HG03060 (cell line): ENCODE measurements at regions not wholly inside any gene's neighbourhood (a gene's known extent, or its start where the extent isn't known, plus 50 kb on each side); places are given as distances from the start of the nearest gene placed in this dataset.

Experiments used
- ATAC-seq: cut with Tn5 transposase; IDR thresholded peaks from one replicate; pipeline ENCODE4 v1.9.1; 2021; ENCODE audit warnings: low read depth, moderate number of reproducible peaks; ENCODE audit not compliant: unreplicated experiment

DNA sequence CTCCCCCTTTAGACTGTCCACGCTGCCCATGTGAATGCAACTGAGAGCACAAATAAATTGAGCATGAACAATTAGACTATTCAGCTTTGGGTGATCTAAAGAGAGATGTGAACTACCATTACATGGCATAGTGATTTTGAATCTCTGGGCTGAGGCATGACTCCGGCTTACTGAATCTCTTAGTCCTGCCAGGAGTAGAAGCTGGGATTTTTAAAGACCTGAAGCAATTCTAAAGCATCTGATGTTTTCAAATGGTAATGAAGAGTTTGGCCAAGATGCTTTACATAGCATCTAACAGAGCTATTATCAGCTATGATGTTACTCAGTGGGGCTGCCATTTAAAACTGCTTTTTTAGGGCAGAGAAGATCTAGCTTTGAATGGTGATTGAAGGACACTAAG lies 1059.1 kb downstream of the SORCS3 start:
- no peak for ATAC-seq

DNA sequence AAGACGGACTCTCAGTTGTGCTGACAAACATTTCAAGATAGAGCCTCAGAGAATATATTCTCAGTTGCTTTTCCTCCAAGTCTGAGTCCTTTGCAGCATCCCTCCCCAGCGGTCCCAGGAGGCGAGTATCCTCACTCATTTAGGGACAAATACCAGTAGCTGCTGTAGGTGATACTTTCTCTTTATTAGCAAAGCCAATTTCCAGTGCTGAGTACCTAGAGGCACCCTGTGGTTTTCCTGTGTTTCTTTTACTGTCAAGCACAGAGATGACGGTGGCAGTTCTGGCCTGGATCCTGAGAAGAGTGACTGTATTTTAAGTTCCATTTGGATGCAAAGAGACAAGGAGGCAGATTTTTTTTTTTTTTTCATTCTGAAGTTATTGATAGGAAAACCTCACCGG lies 1058.4 kb downstream of the SORCS3 start:
- ATAC-seq: no peak

DNA sequence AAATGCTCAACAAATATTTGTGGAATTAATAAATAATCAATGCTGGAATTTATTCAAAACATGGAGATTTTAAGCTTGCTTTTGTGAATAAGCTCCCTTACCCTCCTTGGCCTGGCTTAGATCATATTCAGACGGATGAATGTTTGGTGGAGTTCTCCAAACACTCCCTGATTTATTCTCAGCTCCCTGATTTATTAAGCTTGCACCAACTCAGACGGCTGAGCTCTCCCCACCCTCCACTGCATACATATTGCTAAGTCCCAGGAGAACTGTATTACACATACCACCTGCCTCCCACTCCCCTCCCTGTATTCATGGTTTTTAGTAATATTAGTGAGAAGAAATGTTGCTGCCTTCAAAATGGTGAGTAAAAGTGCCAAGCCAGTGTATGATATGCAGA lies 1057.5 kb downstream of the SORCS3 start:
- no peak for ATAC-seq

DNA sequence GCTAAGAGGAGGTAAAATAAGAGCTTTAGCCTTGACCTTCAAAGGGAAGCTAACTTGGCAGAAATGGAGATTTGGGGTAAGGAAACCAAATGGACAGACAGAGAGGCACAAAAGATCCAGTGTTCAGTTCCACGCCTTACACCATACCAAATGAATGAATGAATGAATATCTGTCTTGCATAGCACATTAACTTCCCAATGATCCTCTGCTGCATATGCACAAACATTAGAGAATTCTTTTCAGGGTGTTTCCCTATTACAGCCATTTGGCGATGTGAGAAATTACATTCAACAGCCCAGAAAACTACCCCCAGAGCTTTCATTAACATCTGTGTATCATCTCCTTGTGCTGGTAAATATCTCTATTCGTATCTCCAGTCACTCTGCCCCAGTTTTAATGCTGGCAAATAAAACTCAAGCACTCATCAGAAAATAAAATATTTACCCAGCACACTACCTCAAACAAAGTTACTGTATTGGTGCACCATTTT lies 1056.2 kb downstream of the SORCS3 start:
- no peak for ATAC-seq

DNA sequence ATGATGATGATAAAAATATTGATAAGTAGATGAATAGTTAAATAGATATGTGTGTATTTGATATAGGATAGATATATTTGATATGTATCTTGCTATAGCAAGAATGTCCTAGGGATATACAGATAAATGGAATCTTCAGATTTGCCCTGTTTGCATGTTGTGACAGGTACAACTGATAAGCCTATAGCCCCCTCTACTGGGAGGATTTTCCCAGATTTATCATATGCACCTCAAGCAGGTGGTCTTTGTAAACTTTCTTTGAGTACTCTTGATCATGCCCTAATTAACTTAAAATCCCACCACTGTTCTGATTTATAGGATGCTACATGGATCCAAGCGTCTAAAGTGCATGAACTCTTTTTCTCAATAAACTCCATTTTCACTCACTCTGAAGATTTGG lies 1050.7 kb downstream of the SORCS3 start:
- ATAC-seq: no peak

DNA sequence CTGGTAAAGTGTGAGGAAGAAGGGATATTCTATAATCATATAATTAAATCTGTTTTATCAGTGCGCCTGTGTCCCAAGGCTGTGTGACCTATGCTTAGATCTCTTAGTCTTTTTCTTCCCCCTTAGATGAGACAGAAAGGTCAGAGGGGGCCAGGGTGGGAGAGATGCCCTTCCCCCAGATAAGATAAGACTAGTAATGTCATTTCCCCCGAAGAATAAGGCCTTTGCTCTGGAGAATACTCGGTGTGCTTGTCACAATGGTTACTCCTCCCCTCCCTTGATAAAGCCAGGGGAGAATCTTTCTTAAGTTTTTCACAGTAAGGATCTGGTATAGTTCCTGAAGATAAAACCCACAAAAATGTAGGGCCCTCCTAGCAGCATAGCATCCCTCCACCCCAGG lies 1041.8 kb downstream of the SORCS3 start:
- no peak for ATAC-seq

DNA sequence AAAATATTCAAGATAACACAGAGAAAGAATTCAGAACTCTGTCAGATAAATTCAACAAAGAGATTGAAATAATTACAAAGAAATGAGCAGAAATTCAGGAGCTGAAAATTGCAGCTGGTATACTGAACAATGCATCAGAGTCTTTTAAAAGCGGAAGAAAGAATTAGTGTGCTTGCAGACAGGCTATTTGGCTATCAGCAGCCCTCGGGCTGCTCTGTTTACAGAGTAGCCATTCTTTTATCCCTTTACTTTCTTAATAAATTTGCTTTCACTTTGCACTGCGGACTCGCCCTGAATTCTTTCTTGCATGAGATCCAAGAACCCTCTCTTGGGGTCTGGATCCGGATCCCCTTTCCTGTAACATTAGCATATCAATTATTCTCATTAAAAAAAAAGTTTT lies 1040.0 kb downstream of the SORCS3 start:
- ATAC-seq: no peak

DNA sequence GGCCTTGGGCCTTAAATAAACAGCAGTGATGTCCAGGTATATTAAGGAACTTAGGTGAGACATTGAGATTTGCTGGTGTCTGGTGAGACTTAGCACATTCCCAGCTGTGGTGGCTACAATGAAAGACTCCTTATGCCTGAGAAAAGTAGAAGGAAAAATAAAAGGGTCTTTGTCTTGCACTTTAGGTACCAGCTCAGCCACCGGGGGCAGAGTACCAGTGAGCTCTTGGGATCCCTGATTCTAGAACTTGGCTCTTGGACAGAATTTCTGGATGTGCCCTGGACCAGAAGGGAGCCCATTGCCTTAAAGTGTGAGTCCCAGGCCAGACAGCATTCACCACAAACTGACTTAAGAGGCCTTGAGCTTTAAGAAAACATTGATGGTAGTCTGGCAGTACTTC lies 1038.7 kb downstream of the SORCS3 start:
- no peak for ATAC-seq

DNA sequence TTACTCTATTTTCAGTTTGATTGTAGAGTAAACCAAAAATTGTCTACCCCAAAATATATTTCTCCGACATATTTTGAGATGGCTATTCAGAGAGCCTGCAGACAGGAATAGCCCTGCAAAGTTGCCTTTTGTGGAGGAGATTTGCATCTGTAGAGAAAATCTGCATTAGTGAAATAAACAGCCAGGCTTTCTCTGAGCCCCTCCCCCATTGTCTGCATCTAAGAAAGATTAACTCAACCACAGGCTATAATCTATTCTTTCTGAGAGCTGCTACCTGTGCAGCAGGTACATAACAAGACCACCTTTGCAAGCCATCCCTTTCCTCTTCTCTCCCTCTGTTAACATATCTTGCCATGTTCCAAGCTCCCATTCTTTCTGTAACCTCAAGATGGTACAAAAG lies 1034.2 kb downstream of the SORCS3 start:
- ATAC-seq: no peak

DNA sequence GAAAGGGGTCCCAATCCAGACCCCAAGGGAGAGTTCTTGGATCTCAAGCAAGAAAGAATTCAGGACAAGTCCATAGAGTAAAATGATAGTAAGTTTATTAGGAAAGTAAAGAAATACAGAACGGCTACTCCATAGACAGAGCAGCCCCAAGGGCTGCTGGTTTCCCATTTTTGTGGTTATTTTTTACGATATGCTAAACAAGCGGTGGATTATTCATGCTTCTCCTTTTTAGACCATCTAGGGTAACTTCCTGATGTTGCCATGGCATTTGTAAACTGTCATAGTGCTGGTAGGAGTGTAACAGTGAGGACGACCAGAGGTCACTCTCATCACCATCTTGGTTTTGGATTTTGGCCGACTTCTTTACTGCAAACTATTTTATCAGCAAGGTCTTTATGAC lies 1033.4 kb downstream of the SORCS3 start:
- no peak for ATAC-seq

DNA sequence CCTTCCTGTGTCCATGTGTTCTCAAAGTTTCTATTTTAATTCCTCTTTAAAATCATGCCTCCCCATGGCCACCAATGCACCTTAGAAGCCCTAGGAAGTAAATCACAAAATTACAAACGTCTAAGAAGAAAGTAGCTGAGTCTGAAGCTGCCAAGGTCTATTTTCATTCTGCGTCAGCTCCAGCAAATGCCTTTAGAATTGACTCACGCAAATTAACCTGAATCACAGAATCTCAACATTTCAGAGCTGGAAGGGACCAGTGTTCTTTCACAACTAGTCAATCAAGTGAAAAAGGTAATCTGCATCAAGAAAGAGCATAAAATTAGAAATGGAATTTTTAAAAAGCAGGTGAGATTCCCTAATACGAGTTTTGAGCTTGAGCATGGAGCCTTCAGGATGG lies 1017.6 kb downstream of the SORCS3 start:
- ATAC-seq: no peak

DNA sequence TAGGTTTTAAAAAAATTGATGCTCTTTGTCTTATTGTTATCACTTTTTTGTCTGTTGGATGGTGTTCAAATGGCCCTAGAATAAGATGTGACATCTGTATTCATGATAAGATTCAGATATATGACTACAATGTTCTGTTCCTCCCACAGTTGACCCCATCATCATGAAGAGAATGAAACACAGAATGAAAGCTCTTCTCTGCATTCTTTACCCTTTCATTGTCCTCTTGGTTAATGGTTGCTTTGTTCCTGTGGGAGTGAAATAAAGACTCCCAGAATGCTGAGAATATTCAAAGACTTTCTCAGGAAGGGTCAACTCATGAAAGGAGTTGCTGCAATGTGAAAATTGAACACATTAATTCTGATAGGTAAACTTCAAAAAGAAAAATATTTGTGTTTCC lies 1015.8 kb downstream of the SORCS3 start:
- ATAC-seq: no peak

DNA sequence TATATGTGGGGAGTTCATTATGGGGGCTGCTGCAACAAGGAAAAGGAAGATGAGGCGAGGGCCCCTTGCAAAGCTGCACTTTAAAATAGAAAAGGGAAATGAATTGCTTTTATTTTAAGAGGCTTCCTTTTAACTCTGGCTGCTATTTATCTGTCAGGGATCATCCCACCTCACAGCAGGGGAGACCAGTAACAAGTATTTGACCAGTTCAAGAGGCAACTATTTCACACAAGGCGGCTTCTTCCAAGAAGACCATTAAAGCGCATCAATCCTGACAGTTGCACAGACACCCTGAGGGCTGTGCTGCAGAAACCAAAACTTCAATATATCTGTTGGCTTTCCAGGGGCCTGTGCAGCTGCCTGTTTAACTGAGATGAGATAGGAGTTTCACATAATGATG lies 1009.2 kb downstream of the SORCS3 start:
- ATAC-seq: no peak

DNA sequence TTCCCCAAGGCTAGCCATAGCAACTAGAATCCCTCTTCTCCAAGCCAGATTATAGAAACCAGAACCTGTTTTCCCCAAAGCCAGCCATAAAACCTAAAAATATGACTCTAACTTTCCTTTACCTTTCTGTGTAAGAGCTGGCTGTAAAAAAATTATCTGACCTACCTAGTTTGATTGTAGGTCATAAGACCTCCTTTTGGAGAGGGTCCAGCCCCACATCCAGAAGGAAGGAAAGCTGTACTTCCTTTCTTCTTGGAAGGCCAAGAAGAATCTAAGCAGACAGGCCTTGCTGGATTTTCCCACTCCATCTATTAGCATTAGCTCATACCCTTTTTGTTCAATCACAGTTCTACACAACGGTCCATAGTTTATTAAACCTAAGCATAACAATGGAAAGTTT lies 1006.3 kb downstream of the SORCS3 start:
- no peak for ATAC-seq

DNA sequence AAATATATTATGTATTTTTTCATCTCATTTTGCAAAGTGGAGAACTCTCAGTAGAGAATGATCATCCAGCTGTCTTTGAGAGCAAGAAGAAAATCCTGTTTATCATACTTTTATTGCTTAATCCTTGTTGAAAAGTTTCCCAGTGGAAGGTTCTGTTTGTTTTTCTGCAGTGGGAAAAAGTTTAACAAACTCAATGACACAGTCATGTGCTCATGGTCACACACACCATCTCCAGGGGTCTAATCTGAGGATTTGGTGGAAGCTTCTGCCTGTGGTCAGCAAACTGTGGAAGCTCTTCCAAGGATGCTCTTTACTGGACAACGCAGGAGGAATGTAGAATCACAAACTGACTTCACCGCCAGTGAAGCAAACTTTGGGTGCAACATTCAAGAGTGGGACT lies 1003.9 kb downstream of the SORCS3 start:
- no peak for ATAC-seq

DNA sequence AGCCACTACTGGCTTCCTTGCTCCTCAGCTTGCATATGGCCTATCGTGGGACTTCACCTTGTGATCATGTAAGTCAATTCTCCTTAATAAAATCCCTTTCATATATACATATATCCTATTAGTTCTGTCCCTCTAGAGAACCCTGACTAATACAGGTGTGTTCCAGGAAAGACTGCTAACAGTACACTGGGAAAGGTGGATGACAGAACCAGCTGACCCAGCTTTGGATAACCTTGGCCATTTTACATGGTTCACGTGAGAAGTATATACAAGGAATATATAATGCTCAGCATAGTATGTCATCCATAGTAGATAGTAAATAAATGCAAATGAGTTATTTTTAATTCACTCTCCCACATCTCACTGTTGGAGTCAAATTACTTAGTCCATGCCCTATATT lies 1003.5 kb downstream of the SORCS3 start:
- no peak for ATAC-seq

DNA sequence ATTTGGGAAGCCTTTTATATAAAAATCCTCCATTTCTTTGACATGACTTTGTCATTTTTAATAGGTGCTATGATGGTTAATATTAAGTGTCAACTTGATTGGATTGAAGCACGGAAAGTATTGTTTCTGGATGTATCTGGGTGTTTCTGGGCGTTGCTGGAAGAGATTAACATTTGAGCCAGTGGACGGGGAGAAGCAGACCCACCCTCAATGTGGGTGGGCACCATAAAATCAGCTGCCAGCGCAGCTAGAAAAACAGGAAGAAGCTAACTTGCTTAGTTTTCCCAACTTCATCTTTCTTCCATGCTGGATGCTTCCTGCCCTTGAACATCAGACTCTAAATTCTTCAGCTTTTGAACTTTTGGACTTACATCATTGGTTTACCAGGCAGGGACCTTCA lies 1003.0 kb downstream of the SORCS3 start:
- no peak for ATAC-seq

DNA sequence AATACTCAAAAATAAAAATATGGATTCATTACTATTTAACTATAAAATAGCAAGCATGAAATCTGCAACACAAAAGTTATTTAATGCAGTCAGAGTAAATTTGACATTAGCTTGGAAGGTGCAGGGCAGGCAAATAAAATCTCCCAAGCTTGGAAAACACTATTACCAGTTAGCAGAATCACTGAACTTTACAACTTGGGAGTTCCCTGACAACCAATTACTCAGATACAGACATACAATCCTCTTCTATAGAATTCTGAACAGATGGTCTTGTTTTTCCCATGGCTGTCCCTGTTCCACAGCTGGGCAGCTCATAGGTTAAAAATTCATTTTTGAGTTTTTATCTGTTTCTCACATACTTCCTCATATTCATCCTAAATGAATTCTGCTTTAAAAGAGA lies 1002.6 kb downstream of the SORCS3 start:
- ATAC-seq: no peak

DNA sequence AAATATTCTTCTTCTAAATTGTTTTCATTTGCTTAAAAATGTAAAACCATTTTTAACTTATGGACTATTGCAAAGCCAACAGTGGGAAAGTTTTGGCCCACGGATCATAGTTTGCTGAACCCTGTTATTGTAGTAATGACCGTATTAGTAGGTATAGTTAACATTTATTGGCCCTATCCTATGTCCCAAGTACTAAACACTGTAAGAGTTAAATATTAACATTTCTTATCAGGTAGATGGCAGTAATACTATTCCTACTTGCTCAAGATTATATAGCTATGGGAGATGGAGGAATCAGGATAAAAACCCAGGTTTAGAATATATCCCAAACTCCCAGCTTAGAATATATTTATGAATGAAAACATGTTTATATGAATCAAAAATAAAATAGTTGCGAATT lies 993.2 kb downstream of the SORCS3 start:
- no peak for ATAC-seq

DNA sequence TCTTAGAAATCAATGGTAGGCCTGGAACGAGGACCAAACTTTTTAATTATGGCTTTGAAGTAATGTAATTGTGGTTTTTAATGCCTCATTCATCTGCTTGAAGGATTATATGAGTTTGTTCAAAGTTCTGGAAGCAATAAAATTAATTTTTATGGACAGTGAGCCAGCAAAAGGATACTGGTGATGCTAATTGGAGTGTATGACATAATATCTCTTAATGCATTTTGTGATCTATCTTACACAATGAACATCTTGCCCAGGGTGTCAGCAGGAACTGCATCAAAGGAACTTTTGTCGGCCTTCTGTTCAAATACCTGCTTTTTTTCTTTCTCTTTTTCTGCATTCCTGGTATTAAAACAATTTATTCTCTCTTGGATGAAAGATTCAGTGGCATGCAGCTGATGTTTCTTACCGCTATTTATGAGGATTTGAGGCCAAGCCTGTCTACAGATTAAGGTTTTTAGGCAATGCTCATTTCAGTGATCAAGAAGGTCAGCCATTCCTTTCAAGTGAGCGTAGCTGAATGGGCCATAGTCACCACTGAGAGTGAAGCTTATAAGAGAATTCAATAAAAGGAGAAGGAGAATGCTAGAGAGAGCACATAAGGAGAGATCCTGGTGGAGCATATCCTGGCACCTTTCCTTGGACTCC lies 974.8 kb downstream of the SORCS3 start:
- ATAC-seq: no peak

DNA sequence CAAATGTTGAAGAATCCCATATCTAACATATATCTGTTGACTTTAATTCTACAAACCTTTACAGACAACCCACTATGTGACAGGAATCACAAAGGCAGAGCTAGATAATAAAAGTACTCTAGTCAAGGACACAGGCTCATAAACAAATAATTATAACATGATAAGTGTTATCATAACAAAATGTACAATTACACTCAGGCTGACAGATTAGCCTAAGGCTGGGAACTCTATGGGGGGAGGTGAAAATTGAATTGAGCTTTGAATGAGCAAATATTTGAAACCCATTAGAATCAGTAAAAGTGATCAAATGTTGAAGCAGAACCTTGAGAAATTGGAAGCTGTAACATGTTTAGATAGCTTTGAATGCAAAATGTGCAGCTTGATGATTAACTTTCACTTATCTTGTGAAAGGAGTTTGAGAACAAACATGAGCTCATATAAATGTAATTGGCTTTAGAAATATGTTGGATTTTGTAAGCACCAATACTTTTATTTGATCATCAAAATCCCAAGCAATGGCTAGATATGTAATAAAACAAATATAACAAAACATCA lies 970.2 kb downstream of the SORCS3 start:
- ATAC-seq: no peak

DNA sequence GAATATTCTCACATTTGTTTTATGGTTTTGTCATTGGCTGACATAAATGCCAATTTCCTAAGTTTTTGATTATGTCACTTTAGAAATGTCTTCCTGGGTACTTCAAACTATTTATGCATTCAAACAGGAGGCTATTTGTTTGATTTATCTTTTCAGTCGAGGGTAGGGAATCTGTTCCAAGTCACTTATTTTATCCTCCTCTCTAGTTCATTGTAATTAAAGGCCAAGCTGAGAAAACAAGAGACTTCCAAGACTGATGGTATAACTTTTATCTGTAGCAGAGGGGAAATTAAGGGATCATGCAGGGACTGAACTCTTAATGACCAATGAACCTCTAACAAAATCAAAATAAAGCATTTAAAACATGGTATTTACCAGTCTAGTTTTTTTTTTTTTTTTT lies 968.4 kb downstream of the SORCS3 start:
- no peak for ATAC-seq

DNA sequence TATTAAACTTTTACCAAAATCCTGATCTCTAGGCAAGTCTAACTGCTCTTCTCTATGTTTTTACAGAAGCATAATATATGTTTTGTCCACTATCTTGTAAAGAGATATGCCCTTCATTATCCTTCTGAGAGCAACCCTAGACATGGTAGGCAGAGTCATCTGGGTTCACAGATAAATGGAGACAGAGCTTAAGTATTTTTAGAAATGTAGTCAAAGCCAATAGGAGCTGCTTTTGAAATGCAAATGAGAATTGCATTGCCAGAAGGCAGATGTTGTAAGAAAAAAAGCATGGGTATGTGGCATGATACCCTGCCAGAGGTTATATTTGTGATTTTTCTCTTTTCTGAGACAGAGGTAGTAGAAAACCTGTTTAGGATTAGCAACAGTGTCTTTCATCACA lies 964.8 kb downstream of the SORCS3 start:
- no peak for ATAC-seq
